ENCODE measurements at regions not wholly inside any gene's neighbourhood (a gene's known extent, or its start where the extent isn't known, plus 50 kb on each side); places are given as distances from the start of the nearest gene placed in this dataset.

DNA sequence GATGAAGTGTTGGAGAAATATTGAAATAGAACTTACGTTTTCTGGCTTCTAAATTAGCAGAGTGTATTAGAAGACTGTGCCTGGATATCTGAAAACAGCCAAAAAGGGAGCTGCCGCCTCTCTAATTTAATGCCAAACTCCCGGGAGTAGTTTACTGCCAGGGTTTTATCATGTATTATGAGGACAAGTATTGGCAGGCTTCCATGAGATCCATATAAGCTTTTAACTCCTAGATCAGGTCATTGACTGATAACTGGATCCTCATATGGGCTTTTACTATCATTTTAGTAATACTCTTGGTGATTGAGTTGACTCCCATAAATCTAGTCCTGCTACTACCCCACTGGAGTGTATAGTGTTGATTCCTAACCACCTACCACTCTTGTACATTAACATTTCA, 178.4 kb upstream of the CXADR start:
- no peak for DNase-seq (ENCODE audit: low spot score)
- Mint-ChIP-seq H3K4me1 (ENCODE audit: unreplicated experiment) (no peaks in the 10 kb centered on the region), H3K27me3 (ENCODE audit: unreplicated experiment) (no peaks in the 10 kb centered on the region), H3K36me3 (ENCODE audit: low read depth, unreplicated experiment) (no peaks in the 10 kb centered on the region), H3K4me3 (ENCODE audit: unreplicated experiment) (no peak overlapping the region), H3K27ac (ENCODE audit: unreplicated experiment) (no peak overlapping the region), H3K9me3 (ENCODE audit: unreplicated experiment) (no peaks in the 10 kb centered on the region)
- TF ChIP-seq, protein P1, sequence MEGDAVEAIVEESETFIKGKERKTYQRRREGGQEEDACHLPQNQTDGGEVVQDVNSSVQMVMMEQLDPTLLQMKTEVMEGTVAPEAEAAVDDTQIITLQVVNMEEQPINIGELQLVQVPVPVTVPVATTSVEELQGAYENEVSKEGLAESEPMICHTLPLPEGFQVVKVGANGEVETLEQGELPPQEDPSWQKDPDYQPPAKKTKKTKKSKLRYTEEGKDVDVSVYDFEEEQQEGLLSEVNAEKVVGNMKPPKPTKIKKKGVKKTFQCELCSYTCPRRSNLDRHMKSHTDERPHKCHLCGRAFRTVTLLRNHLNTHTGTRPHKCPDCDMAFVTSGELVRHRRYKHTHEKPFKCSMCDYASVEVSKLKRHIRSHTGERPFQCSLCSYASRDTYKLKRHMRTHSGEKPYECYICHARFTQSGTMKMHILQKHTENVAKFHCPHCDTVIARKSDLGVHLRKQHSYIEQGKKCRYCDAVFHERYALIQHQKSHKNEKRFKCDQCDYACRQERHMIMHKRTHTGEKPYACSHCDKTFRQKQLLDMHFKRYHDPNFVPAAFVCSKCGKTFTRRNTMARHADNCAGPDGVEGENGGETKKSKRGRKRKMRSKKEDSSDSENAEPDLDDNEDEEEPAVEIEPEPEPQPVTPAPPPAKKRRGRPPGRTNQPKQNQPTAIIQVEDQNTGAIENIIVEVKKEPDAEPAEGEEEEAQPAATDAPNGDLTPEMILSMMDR (IDR thresholded peaks at IDR 0.05; ENCODE audit: unreplicated experiment), result no peak

DNA sequence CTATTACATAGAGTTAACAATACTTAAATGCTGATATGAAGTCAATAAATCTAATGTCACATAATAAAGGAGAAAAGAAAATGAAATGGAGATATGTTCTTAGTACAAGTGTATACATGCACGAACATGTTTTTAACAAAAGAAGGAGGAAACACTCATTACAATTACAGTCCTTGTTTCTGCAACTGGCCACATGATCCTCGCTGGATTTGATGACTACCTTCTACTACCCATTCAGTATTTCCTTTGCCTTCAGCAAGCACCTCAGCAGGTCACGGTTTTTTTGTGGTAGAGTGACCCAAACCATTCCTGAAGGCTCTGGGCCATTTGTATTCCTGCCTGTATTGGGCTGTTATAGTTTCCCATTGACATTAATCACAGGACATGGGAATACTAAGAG, 172.8 kb upstream of the CXADR start:
- H3K4me1 Mint-ChIP-seq (ENCODE audit: unreplicated experiment), result no peaks in the 10 kb centered on the region
- no peaks in the 10 kb centered on the region for H3K9me3 Mint-ChIP-seq (ENCODE audit: unreplicated experiment)
- no peaks in the 10 kb centered on the region for H3K27me3 Mint-ChIP-seq (ENCODE audit: unreplicated experiment)
- H3K27ac Mint-ChIP-seq (ENCODE audit: unreplicated experiment), result no peak overlapping the region
- no peak for DNase-seq (ENCODE audit: low spot score)
- H3K4me3 Mint-ChIP-seq (ENCODE audit: unreplicated experiment), result no peak overlapping the region
- H3K36me3 Mint-ChIP-seq (ENCODE audit: low read depth, unreplicated experiment), result peaks cover 5% of the 10 kb centered on the region
- TF ChIP-seq, protein P1 (IDR thresholded peaks at IDR 0.05; ENCODE audit: unreplicated experiment), result no peak

DNA sequence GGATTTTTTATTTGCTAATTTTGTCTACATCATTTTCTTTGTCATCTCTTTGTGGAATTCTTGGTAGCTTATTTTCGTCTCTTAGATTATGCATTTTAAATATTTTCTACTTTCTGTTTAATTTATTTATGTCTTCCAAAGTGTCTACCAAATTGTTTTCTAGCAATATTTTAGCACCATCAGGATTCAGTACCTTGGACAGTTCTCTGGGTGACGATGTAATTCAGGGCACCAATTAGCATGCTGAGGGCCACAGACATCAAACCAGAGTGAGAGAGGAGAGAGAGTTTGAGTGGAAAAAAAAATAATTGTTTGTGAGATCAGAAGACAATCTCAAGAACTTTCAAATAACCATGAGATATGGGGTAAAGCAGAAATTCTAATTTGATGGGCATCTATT, 169.8 kb upstream of the CXADR start:
- no peaks in the 10 kb centered on the region for H3K27me3 Mint-ChIP-seq (ENCODE audit: unreplicated experiment)

GRCh38 chr21:17348357-17348756, 164.5 kb upstream of the CXADR start:
- TF ChIP-seq, protein P1 (IDR thresholded peaks at IDR 0.05; ENCODE audit: unreplicated experiment), result no peak
- H3K4me1 Mint-ChIP-seq (ENCODE audit: unreplicated experiment), result no peaks in the 10 kb centered on the region
- H3K27me3 Mint-ChIP-seq (ENCODE audit: unreplicated experiment), result peaks cover 2% of the 10 kb centered on the region
- H3K27ac Mint-ChIP-seq (ENCODE audit: unreplicated experiment), result no peak overlapping the region
- H3K9me3 Mint-ChIP-seq (ENCODE audit: unreplicated experiment), result no peaks in the 10 kb centered on the region
- no peak overlapping the region for H3K4me3 Mint-ChIP-seq (ENCODE audit: unreplicated experiment)
- DNase-seq (ENCODE audit: low spot score), result no peak
- H3K36me3 Mint-ChIP-seq (ENCODE audit: low read depth, unreplicated experiment), result peaks cover 5% of the 10 kb centered on the region

More for the DNA sequence above, 169.8 kb upstream of the CXADR start:
- peak; percentile 16 for DNase-seq (ENCODE audit: low spot score)
- Mint-ChIP-seq H3K27ac (ENCODE audit: unreplicated experiment) (no peak overlapping the region), H3K4me3 (ENCODE audit: unreplicated experiment) (no peak overlapping the region), H3K9me3 (ENCODE audit: unreplicated experiment) (no peaks in the 10 kb centered on the region), H3K36me3 (ENCODE audit: low read depth, unreplicated experiment) (peaks cover 5% of the 10 kb centered on the region), H3K4me1 (ENCODE audit: unreplicated experiment) (no peaks in the 10 kb centered on the region)
- TF ChIP-seq, protein P1 (IDR thresholded peaks at IDR 0.05; ENCODE audit: unreplicated experiment), result no peak

DNA sequence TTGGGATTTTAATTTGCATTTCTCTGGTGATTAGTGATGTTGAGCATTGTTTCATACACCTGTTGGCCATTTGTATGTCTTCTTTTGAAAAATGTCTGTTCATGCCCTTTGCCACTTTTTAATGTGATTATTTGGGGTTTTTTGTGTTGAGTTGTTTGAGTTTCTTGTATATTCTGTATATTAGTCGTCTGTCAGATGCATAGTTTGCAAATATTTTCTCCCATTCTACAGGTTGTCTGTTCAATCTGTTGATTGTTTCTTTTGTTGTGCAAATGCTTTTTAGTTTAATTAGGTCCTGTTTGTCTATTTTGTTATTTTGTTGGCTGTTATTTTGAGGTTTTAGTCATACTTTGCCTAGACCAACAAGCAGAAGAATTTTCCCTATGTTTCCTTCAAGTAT, 164.0 kb upstream of the CXADR start:
- no peak overlapping the region for H3K27ac Mint-ChIP-seq (ENCODE audit: unreplicated experiment)
- TF ChIP-seq, protein P1 (IDR thresholded peaks at IDR 0.05; ENCODE audit: unreplicated experiment), result no peak

More for the DNA sequence above, 164.0 kb upstream of the CXADR start:
- Mint-ChIP-seq H3K4me3 (ENCODE audit: unreplicated experiment) (no peak overlapping the region), H3K36me3 (ENCODE audit: low read depth, unreplicated experiment) (peaks cover 2% of the 10 kb centered on the region), H3K27me3 (ENCODE audit: unreplicated experiment) (peaks cover 2% of the 10 kb centered on the region), H3K9me3 (ENCODE audit: unreplicated experiment) (no peaks in the 10 kb centered on the region), H3K4me1 (ENCODE audit: unreplicated experiment) (no peaks in the 10 kb centered on the region)
- DNase-seq (ENCODE audit: low spot score), result no peak
